NB4 (cell line): ENCODE measurements at regions not wholly inside any gene's neighbourhood (a gene's known extent, or its start where the extent isn't known, plus 50 kb on each side); places are given as distances from the start of the nearest gene placed in this dataset.

Source experiments
- MYC ChIP-seq: IDR thresholded peaks from 2 replicates; pipeline ENCODE4 v1.6.1; 2011; ENCODE audit warnings: low read depth, low read length
- POLR2A ChIP-seq: IDR thresholded peaks from 2 replicates; pipeline ENCODE4 v1.6.1; 2011; ENCODE audit warnings: mild to moderate bottlenecking; ENCODE audit not compliant: insufficient read length; ENCODE audit errors: extremely low read depth
- TF ChIP-seq, protein P1 (sequence below): IDR thresholded peaks from one replicate; pipeline ENCODE4 v1.5.1; 2012; ENCODE audit warnings: low read depth, low read length
- TF ChIP-seq, protein P2 (sequence below): IDR thresholded peaks from 2 replicates; pipeline ENCODE4 v1.6.1; 2011; ENCODE audit warnings: low read depth, low read length

DNA sequence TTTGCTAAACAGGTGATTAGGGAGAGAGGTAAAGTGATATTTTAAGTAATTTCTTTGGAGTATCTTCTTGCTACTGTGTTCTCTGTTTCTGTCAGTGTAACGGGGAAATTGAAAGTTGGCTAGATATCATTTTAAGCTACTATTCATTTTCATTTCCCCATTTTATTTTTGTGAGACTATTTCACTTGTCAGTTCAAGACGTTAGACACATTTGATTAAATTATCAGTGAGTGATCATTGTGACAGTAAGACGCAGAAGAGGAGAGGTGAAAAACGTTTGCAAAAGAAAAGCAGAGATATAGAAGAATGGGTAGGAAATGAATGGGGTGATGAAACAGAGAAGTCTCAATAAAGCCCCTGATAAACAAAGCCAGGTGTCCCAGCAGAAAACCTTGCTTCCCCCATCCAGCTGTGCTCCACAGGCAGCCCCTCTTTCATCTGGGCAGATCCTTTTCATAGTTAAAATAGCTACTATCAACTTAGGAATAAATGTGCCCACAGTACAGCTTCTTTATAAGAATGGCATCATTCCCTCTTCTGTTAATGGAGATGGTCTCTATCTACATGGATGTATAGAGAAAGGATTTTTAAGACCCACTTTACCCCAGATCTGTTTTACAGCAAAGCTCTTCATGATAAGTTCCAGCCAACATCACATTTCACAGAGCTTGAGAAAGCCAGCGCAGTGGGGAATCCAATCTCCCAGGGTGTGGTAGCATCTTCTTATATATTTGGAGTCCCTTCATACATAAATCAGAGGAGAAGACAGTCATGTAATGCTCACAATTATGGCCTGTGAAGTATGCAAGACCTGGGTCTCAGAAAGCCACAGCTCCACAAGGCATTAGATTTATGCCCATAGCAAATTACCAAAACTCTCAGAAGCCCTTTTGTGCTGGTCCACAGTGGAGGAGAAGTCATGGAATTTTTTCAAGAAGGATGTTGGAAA is 138.1 kb upstream of the ITGB1 start:
- no peak for TF ChIP-seq POLR2A
- TF ChIP-seq, protein P1, sequence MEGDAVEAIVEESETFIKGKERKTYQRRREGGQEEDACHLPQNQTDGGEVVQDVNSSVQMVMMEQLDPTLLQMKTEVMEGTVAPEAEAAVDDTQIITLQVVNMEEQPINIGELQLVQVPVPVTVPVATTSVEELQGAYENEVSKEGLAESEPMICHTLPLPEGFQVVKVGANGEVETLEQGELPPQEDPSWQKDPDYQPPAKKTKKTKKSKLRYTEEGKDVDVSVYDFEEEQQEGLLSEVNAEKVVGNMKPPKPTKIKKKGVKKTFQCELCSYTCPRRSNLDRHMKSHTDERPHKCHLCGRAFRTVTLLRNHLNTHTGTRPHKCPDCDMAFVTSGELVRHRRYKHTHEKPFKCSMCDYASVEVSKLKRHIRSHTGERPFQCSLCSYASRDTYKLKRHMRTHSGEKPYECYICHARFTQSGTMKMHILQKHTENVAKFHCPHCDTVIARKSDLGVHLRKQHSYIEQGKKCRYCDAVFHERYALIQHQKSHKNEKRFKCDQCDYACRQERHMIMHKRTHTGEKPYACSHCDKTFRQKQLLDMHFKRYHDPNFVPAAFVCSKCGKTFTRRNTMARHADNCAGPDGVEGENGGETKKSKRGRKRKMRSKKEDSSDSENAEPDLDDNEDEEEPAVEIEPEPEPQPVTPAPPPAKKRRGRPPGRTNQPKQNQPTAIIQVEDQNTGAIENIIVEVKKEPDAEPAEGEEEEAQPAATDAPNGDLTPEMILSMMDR, result no peak
- TF ChIP-seq, protein P2, sequence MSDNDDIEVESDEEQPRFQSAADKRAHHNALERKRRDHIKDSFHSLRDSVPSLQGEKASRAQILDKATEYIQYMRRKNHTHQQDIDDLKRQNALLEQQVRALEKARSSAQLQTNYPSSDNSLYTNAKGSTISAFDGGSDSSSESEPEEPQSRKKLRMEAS, result no peak
- no peak for TF ChIP-seq MYC
